CD4-positive, alpha-beta T cell (primary cell): ENCODE measurements at regions not wholly inside any gene's neighbourhood (a gene's known extent, or its start where the extent isn't known, plus 50 kb on each side); places are given as distances from the start of the nearest gene placed in this dataset.

Source experiments
- ATAC-seq: fragments of 200-7000 bp; cut with Tn5 transposase; one replicate; pipeline ENCODE4 v1.10.0; 2022; ENCODE audit warnings: mild to moderate bottlenecking; ENCODE audit not compliant: poor library complexity
- CTCF ChIA-PET: fragments of 350-600 bp; sonication (Branson Sonifier 250); formaldehyde crosslinking; loops from one replicate; lab custom pipeline; 2021; ENCODE audit warnings: antibody characterized with exemption, inconsistent platforms; lab: Charles Lee
- POLR2A ChIA-PET: fragments of 350-600 bp; sonication (Branson Sonifier 250); formaldehyde crosslinking; loops from one replicate; lab custom pipeline; 2021; ENCODE audit warnings: antibody characterized with exemption, inconsistent platforms; lab: Charles Lee
- DNase-seq, 14 experiments: peaks; one replicate each; pipeline ENCODE4 v3.0.0-alpha.2; 2013 to 2020; ENCODE audit warnings: mixed read lengths in 2 of 14
- H3K27ac ChIP-seq, 2 donors: one replicate each; pipeline versions ENCODE4 v1.5.1 to v1.7.0; 2013; ENCODE audit warnings: low read length in 2 of 2, low read depth in 1 of 2, mild to moderate bottlenecking in 1 of 2
- H3K27me3 ChIP-seq, 2 experiments: 1 replicate in 1 of 2; 2 replicates in 1 of 2; pipeline versions ENCODE4 v1.6.1 to v1.7.0; 2013; ENCODE audit warnings: low read length in 2 of 2, control low read depth in 1 of 2, mild to moderate bottlenecking in 1 of 2, moderate library complexity in 1 of 2; ENCODE audit not compliant: insufficient read depth in 2 of 2, control insufficient read depth in 1 of 2
- H3K36me3 ChIP-seq: one replicate; pipeline ENCODE4 v1.6.1; 2013; ENCODE audit warnings: low read length, control low read depth; ENCODE audit not compliant: insufficient read depth
- H3K4me1 ChIP-seq: one replicate; pipeline ENCODE4 v1.6.1; 2013; ENCODE audit warnings: low read length, control low read depth; ENCODE audit not compliant: insufficient read depth
- H3K4me3 ChIP-seq: one replicate; pipeline ENCODE4 v1.5.1; 2013; ENCODE audit warnings: mild to moderate bottlenecking, low read length, moderate library complexity
- H3K9me3 ChIP-seq, 2 experiments: 1 replicate in 1 of 2; 2 replicates in 1 of 2; pipeline versions ENCODE4 v1.6.1 to v1.7.0; 2013; ENCODE audit warnings: low read length in 2 of 2, mild to moderate bottlenecking in 2 of 2, control low read depth in 1 of 2, moderate library complexity in 1 of 2; ENCODE audit not compliant: control insufficient read depth in 1 of 2, insufficient read depth in 1 of 2
- H3K27ac Mint-ChIP-seq: one replicate; pipeline ENCODE4 v1.8.0; 2020; ENCODE audit warnings: mixed read lengths
- H3K27me3 Mint-ChIP-seq: one replicate; pipeline ENCODE4 v1.8.0; 2021; ENCODE audit warnings: mixed read lengths
- H3K36me3 Mint-ChIP-seq: one replicate; pipeline ENCODE4 v1.8.0; 2021; ENCODE audit warnings: low read depth, mixed read lengths
- H3K4me1 Mint-ChIP-seq: one replicate; pipeline ENCODE4 v1.8.0; 2021; ENCODE audit warnings: low read depth, mixed read lengths
- H3K4me3 Mint-ChIP-seq: one replicate; pipeline ENCODE4 v1.8.0; 2020; ENCODE audit warnings: mild to moderate bottlenecking, mixed read lengths
- H3K9me3 Mint-ChIP-seq: one replicate; pipeline ENCODE4 v1.8.0; 2020; ENCODE audit warnings: mixed read lengths
- CTCF ChIP-seq: fragments of 200-600 bp; IDR thresholded peaks from one replicate; pipeline ENCODE4 v1.8.0; 2022; ENCODE audit warnings: antibody characterized with exemption, mild to moderate bottlenecking
- intact Hi-C, 2 experiments: fragments of 100-400 bp; cut with DNase I in 1 of 2; cut with micrococcal nuclease in 1 of 2; formaldehyde crosslinking; loops; one replicate each; pipeline versions ENCODE4 v1.15.1 to v1.9.0; 2023 to 2025; cut with DNase I, micrococcal nuclease

GRCh38 chr21:31536138-31536537, 123.4 kb upstream of the SOD1 start:
- Mint-ChIP-seq H3K9me3 (no peaks in the 10 kb centered on the region), H3K27ac (no peak overlapping the region), H3K27me3 (no peaks in the 10 kb centered on the region), H3K36me3 (no peaks in the 10 kb centered on the region), H3K4me3 (no peak overlapping the region), H3K4me1 (no peaks in the 10 kb centered on the region)
- intact Hi-C loops, result no loop called here
- H3K9me3 ChIP-seq, result no peaks in the 10 kb centered on the region
- ChIA-PET CTCF (no interaction called here), POLR2A (no interaction called here)
- no peaks in the 10 kb centered on the region for H3K36me3 ChIP-seq
- H3K27ac ChIP-seq, result no peak overlapping the region
- no peak for ATAC-seq
- H3K4me3 ChIP-seq, result no peak overlapping the region
- H3K4me1 ChIP-seq, result no peaks in the 10 kb centered on the region
- no peak for DNase-seq
- TF ChIP-seq CTCF, result no peak
- H3K27me3 ChIP-seq, result no peaks in the 10 kb centered on the region

GRCh38 chr21:31531967-31532366, 127.5 kb upstream of the SOD1 start:
- POLR2A ChIA-PET, result no interaction called here
- CTCF ChIA-PET, result no interaction called here
- H3K9me3 Mint-ChIP-seq, result no peaks in the 10 kb centered on the region

GRCh38 chr21:31530897-31531705, 128.4 kb upstream of the SOD1 start:
- Mint-ChIP-seq H3K27me3 (no peaks in the 10 kb centered on the region), H3K4me3 (no peak overlapping the region), H3K4me1 (peaks cover 10% of the 10 kb centered on the region), H3K36me3 (no peaks in the 10 kb centered on the region), H3K9me3 (no peaks in the 10 kb centered on the region), H3K27ac (no peak overlapping the region)
- no peak for TF ChIP-seq CTCF
- H3K4me1 ChIP-seq, result peaks cover 4% of the 10 kb centered on the region
- no peak for ATAC-seq
- H3K27me3 ChIP-seq, result no peaks in the 10 kb centered on the region
- no peak overlapping the region for H3K4me3 ChIP-seq
- intact Hi-C loops, result no loop called here
- ChIA-PET POLR2A (interaction anchor here (1.2 kb wide), 1 partner anchor 28 kb away, joined by 3 read pairs; no protein-coding TSS in a partner anchor), CTCF (no interaction called here)
- no peak for DNase-seq
- no peak overlapping the region for H3K27ac ChIP-seq
- H3K36me3 ChIP-seq, result no peaks in the 10 kb centered on the region
- H3K9me3 ChIP-seq, result no peaks in the 10 kb centered on the region

More at GRCh38 chr21:31531967-31532366, 127.5 kb upstream of the SOD1 start:
- Mint-ChIP-seq H3K4me1 (peaks cover 10% of the 10 kb centered on the region), H3K4me3 (no peak overlapping the region), H3K27me3 (no peaks in the 10 kb centered on the region), H3K36me3 (no peaks in the 10 kb centered on the region), H3K27ac (no peak overlapping the region)
- Histone ChIP-seq H3K9me3 (no peaks in the 10 kb centered on the region), H3K27me3 (no peaks in the 10 kb centered on the region), H3K27ac (no peak overlapping the region), H3K4me3 (no peak overlapping the region), H3K4me1 (peaks cover 4% of the 10 kb centered on the region), H3K36me3 (no peaks in the 10 kb centered on the region)
- no peak for TF ChIP-seq CTCF
- intact Hi-C loops, result no loop called here
- DNase-seq (no peak), ATAC-seq (no peak)
